WI38 (cell line): ENCODE measurements at regions not wholly inside any gene's neighbourhood (a gene's known extent, or its start where the extent isn't known, plus 50 kb on each side); places are given as distances from the start of the nearest gene placed in this dataset.

Experiments used
- H3K4me3 ChIP-seq: 2 replicates; pipeline ENCODE4 v1.5.1; 2011; ENCODE audit warnings: low read depth, mild to moderate bottlenecking, control low read depth, low read length
- TF ChIP-seq, protein P1 (sequence below): IDR thresholded peaks from 2 replicates; pipeline ENCODE4 v1.5.1; 2012; ENCODE audit warnings: low read depth, mild to moderate bottlenecking, control low read depth, low read length

DNA sequence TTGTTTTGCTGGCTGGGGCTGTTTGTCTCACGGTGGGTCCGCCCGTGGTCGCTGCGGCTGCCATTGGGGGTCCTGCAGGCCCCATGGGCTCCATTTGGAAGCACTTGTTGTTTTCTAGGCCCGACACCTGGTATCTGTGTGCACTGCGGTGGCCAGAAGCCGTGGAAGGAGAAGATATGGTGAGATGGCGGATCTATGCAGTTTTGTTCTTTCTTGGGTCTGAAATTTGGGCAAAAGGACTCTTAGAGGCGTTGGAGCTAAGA is 109.5 kb upstream of the SHH start:
- TF ChIP-seq, protein P1, sequence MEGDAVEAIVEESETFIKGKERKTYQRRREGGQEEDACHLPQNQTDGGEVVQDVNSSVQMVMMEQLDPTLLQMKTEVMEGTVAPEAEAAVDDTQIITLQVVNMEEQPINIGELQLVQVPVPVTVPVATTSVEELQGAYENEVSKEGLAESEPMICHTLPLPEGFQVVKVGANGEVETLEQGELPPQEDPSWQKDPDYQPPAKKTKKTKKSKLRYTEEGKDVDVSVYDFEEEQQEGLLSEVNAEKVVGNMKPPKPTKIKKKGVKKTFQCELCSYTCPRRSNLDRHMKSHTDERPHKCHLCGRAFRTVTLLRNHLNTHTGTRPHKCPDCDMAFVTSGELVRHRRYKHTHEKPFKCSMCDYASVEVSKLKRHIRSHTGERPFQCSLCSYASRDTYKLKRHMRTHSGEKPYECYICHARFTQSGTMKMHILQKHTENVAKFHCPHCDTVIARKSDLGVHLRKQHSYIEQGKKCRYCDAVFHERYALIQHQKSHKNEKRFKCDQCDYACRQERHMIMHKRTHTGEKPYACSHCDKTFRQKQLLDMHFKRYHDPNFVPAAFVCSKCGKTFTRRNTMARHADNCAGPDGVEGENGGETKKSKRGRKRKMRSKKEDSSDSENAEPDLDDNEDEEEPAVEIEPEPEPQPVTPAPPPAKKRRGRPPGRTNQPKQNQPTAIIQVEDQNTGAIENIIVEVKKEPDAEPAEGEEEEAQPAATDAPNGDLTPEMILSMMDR: no peak
- no peak overlapping the region for H3K4me3 ChIP-seq

DNA sequence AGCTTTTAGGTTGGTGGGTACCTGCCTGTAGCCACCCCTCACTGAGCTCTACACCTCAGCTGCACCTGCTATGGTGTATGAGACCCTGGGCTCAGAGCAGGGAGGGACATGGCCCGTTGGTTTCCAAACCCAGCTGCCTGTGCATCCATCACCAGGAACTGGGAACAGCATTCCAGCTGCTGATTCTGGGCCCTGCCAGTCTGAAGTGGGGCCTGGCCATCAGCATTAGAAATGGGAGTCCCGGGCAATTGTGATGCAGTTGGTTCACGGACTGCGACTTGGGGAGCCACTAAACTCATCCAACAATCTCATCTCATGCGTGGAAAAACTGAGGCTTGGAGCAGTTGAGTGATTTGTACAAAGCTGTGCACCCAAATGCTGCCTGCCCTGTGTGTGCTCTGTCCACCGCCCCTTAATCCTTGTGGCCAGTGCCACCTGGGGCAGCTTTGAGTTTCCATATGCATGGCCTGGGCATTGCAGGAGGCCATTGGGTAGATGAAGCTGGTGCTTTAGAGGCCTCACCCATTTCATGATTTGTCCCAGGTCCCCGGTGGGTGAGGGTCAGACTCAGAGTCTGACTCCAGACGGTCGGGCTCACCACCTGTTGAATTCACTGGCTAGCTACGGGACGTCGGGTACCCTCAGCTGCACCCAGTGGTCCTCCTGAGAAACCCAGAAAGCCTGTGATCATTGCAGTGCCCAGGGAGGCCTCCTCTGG is 109.0 kb upstream of the SHH start:
- TF ChIP-seq, protein P1: no peak
- H3K4me3 ChIP-seq: no peak overlapping the region

DNA sequence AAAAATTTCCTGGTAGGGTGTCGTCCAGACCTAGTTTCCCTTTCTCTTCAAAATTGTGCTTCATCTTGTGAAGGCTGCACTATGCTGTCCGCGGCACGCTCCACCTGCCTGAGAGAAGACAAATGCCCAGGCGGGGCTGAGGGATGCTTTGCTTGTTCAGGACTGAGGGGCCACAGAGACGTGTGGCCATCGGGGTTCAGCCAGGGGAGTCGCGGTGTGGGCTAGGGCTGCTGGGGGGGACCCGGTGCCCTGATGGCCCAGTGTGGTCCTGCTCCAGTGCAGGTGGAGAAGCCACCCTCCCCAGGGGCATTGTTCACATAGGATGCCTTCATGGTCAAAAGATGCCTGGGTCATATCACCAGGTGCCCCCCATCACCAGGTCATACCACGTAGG is 107.8 kb upstream of the SHH start:
- H3K4me3 ChIP-seq: no peak overlapping the region
- TF ChIP-seq, protein P1: no peak

DNA sequence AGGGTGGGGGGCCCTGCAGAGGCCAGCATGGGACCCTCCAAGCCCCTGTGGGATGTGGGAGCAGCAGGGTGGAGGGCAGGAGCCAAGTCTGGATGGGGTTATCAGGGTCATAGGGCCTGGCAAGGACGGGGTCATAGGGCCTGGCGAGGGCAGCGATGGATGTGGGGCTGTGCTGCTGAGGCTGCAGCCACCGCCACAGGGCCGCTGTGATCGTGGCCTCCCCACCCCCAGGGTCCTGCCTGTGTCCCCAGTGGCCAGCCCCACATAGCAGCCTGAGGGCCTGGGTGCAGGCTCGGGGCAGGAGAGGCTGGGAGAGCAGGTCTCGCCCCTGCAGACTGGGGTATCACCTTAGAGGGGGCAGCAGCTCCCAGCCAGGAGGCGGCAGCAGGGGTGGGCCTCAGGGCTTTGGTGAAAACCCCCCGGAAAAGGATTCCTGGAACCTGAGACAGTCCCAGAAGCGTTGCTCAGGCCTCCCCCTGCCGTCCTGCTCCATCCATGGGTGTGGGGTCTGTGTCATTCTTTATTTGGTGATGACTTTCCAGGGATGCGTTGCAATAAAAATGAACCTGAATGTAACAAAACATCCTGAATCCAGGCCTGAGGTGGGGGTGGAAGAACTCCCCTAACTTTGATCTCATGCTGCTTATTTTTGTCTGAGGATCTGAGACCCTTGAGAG is 107.3 kb upstream of the SHH start:
- no peak overlapping the region for H3K4me3 ChIP-seq
- TF ChIP-seq, protein P1: no peak

DNA sequence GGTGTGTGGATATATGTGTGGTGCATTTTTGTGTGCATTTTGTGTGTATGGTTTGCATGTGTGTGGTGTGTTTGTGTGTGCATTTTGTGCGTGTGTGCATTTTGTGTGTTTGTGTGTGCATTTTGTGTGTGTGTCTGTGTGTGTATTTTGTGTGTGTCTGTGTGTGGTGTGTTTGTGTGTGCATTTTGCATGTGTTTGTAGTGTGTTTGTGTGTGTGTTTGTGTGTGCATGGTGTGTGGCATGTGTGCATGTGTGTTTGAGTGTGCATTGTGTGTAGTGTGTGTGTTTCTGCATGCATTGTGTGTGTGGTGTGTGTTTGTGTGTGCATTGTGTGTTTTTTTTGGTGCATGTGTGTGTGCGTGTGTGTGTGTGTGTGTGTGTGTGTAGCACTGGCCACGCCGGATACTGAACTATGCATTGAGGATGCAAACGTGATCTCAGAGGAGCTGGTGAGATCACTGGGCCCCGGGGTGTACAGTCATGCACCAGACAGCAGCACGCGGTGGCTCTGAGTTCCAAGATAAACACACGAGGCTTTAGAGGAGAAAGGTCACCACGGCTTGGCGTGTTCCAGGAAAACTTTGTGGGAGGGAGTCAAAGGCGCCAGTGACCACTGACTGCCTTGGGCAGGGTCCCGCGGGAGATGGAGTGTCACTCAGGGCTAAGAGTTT is 106.6 kb upstream of the SHH start:
- TF ChIP-seq, protein P1: no peak

DNA sequence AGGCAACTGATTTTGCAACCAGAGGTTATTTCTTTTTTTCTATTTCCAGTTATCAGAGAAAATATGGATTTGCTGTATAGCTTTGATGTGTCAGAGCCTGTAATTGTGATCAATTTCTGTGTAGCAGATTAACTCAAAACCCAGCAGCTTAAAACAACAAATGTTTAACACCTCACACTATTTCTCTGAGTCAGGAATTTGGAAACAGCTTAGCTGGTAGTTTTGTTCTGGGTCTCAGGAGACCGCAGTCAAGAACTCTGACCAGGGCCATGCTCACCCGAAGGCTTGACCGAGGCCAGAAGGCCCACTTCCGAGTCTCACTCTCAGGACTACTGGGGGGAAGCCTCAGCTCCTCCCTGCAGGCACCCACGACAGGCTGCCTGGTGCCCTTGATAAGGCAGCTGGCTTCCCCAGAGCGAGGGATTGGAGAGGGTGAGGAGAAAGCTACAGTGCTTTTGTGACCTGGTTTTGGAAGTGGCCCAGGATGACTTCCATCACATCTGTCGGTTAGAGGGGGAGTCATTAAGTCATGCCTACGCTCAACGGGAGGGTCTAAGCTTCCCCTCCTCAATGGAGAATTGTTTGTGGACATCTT is 105.7 kb upstream of the SHH start:
- TF ChIP-seq, protein P1: no peak
- no peak overlapping the region for H3K4me3 ChIP-seq

More for the DNA sequence above, 106.6 kb upstream of the SHH start:
- H3K4me3 ChIP-seq: no peak overlapping the region
